ENCODE measurements at regions not wholly inside any gene's neighbourhood (a gene's known extent, or its start where the extent isn't known, plus 50 kb on each side); places are given as distances from the start of the nearest gene placed in this dataset.

- Histone ChIP-seq H3K79me2 (ENCODE audit: control insufficient read depth, insufficient read depth, low read length) (no peaks in the 10 kb centered on the region), H3K9ac (replicated peaks; ENCODE audit: extremely low read depth, insufficient read depth, low read length) (no peak overlapping the region), H3K27me3 (ENCODE audit: control insufficient read depth in 2 of 2, insufficient read depth in 2 of 2, low read length in 2 of 2) (peaks cover 0 to 7% of the 10 kb centered on the region in 2 experiments), H3K36me3 (ENCODE audit: control insufficient read depth in 2 of 2, extremely low read depth in 1 of 2, insufficient read depth in 2 of 2, low read length in 2 of 2) (no peaks in the 10 kb centered on the region), H3K9me3 (replicated peaks; ENCODE audit: control insufficient read depth, insufficient read depth, low read length) (no peaks in the 10 kb centered on the region), H4K20me1 (replicated peaks; ENCODE audit: control insufficient read depth, extremely low read depth, insufficient read depth, low read length) (no peaks in the 10 kb centered on the region), H3K9me1 (replicated peaks; ENCODE audit: control insufficient read depth, extremely low read depth, insufficient read depth, low read length) (no peaks in the 10 kb centered on the region), H3K27ac (ENCODE audit: insufficient read depth, low read depth, low read length) (no peak overlapping the region), H3K4me3 (replicated peaks in 1 of 3; ENCODE audit: insufficient read depth in 1 of 3, low read depth in 1 of 3, low read length in 3 of 3) (no peak overlapping the region), H2AFZ (ENCODE audit: low read depth, low read length) (no peak overlapping the region), H3K4me2 (ENCODE audit: insufficient read depth, low read length) (no peak overlapping the region), H3K4me1 (ENCODE audit: control insufficient read depth, extremely low read depth, insufficient read depth, low read length) (no peaks in the 10 kb centered on the region)
- BruUV-seq (replicated peaks): no TSS peak
- dilution Hi-C loops (cut with MboI; ENCODE audit: extremely low pct_ligation_motif_present, low sequenced_read_pairs) (no loop called here), intact Hi-C loops (cut with micrococcal nuclease) (no loop called here)
- POLR2A ChIA-PET: no interaction called here
- CTCF ChIA-PET: no interaction called here
- DNase-seq (ENCODE audit: low read depth, low spot score) (no peak), FAIRE-seq (no peak)
- TF ChIP-seq POLR2A (IDR thresholded peaks at IDR 0.05; ENCODE audit: low read depth, low read length): no peak
- TF ChIP-seq FOS (IDR thresholded peaks at IDR 0.05; ENCODE audit: borderline replicate concordance, insufficient read depth, low read length): no peak
These were observed 252.8 kb upstream of the RORA start for GRCh38 chr15:61481886-61482285.

- Histone ChIP-seq H3K9me3 (replicated peaks; ENCODE audit: control insufficient read depth, insufficient read depth, low read length) (no peaks in the 10 kb centered on the region), H2AFZ (ENCODE audit: low read depth, low read length) (no peak overlapping the region), H3K4me1 (ENCODE audit: control insufficient read depth, extremely low read depth, insufficient read depth, low read length) (no peaks in the 10 kb centered on the region), H3K4me3 (replicated peaks in 1 of 3; ENCODE audit: insufficient read depth in 1 of 3, low read depth in 1 of 3, low read length in 3 of 3) (no peak overlapping the region), H4K20me1 (replicated peaks; ENCODE audit: control insufficient read depth, extremely low read depth, insufficient read depth, low read length) (no peaks in the 10 kb centered on the region), H3K27ac (ENCODE audit: insufficient read depth, low read depth, low read length) (no peak overlapping the region), H3K4me2 (ENCODE audit: insufficient read depth, low read length) (no peak overlapping the region), H3K9me1 (replicated peaks; ENCODE audit: control insufficient read depth, extremely low read depth, insufficient read depth, low read length) (no peaks in the 10 kb centered on the region), H3K27me3 (ENCODE audit: control insufficient read depth in 2 of 2, insufficient read depth in 2 of 2, low read length in 2 of 2) (peaks cover 0 to 7% of the 10 kb centered on the region in 2 experiments), H3K9ac (replicated peaks; ENCODE audit: extremely low read depth, insufficient read depth, low read length) (no peak overlapping the region), H3K36me3 (ENCODE audit: control insufficient read depth in 2 of 2, extremely low read depth in 1 of 2, insufficient read depth in 2 of 2, low read length in 2 of 2) (no peaks in the 10 kb centered on the region), H3K79me2 (ENCODE audit: control insufficient read depth, insufficient read depth, low read length) (no peaks in the 10 kb centered on the region)
- ChIA-PET CTCF (no interaction called here), POLR2A (no interaction called here)
- DNase-seq (ENCODE audit: low read depth, low spot score) (no peak), FAIRE-seq (no peak)
- TF ChIP-seq CTCF (IDR thresholded peaks at IDR 0.05; ENCODE audit: extremely low read depth in 1 of 2, insufficient read depth in 1 of 2, low read depth in 1 of 2, low read length in 2 of 2) (no peak), GATA2 (IDR thresholded peaks at IDR 0.05; ENCODE audit: insufficient read depth, insufficient read length, low read depth, low read length) (no peak), JUN (IDR thresholded peaks at IDR 0.05; ENCODE audit: borderline replicate concordance, insufficient read depth, insufficient read length, low read depth) (no peak), FOS (IDR thresholded peaks at IDR 0.05; ENCODE audit: borderline replicate concordance, insufficient read depth, low read length) (no peak), MYC (IDR thresholded peaks at IDR 0.05; ENCODE audit: low read depth, low read length) (no peak), EZH2 (IDR thresholded peaks at IDR 0.05; ENCODE audit: borderline replicate concordance, low read depth, low read length, severe bottlenecking) (no peak), POLR2A (IDR thresholded peaks at IDR 0.05; ENCODE audit: low read depth, low read length) (no peak), MAX (IDR thresholded peaks at IDR 0.05; ENCODE audit: insufficient read depth, insufficient read length) (no peak), POLR2AphosphoS5 (IDR thresholded peaks at IDR 0.05; ENCODE audit: insufficient read depth, low read depth, low read length) (no peak)
- BruUV-seq (replicated peaks): no TSS peak
- intact Hi-C loops (cut with micrococcal nuclease): no loop called here
- dilution Hi-C loops (cut with MboI; ENCODE audit: extremely low pct_ligation_motif_present, low sequenced_read_pairs): no loop called here
These were observed 251.8 kb upstream of the RORA start for GRCh38 chr15:61480863-61481262.
